Left ventricle myocardium inferior (tissue), 1 donor: ENCODE measurements at regions not wholly inside any gene's neighbourhood (a gene's known extent, or its start where the extent isn't known, plus 50 kb on each side); places are given as distances from the start of the nearest gene placed in this dataset.

Experiments
- DNase-seq: peaks from one replicate; pipeline ENCODE4 v3.0.0-alpha.2; 2020
- H3K27ac ChIP-seq: fragments of 200-600 bp; replicated peaks from 2 replicates; pipeline ENCODE4 v1.8.0; 2021
- H3K27me3 ChIP-seq: fragments of 200-600 bp; 2 replicates; pipeline ENCODE4 v1.8.0; 2021; ENCODE audit warnings: low read depth
- H3K36me3 ChIP-seq: fragments of 200-600 bp; 2 replicates; pipeline ENCODE4 v1.8.0; 2021
- H3K4me1 ChIP-seq: fragments of 200-600 bp; 2 replicates; pipeline ENCODE4 v1.8.0; 2021
- H3K4me3 ChIP-seq: fragments of 200-600 bp; 2 replicates; pipeline ENCODE4 v1.8.0; 2021; ENCODE audit warnings: mild to moderate bottlenecking, moderate library complexity
- H3K9me3 ChIP-seq: fragments of 200-600 bp; replicated peaks from 2 replicates; pipeline ENCODE4 v1.8.0; 2021
- intact Hi-C: fragments of 100-400 bp; cut with micrococcal nuclease; formaldehyde crosslinking; loops from one replicate; pipeline ENCODE4 v1.11.0; 2022
- TF ChIP-seq, protein P1 (sequence below): fragments of 200-600 bp; IDR thresholded peaks from 2 replicates; pipeline ENCODE4 v1.8.0; 2021; ENCODE audit warnings: antibody characterized with exemption, mild to moderate bottlenecking, borderline replicate concordance
- donor health status: DM: no; HTN: yes; CAD: no; lungs with severe emphysema.

GRCh38 chr14:95597784-95598211 is 62.9 kb downstream of the GLRX5 start:
- H3K27me3 ChIP-seq, result peaks cover 80% of the 10 kb centered on the region
- no peak overlapping the region for H3K27ac ChIP-seq
- TF ChIP-seq, protein P1, sequence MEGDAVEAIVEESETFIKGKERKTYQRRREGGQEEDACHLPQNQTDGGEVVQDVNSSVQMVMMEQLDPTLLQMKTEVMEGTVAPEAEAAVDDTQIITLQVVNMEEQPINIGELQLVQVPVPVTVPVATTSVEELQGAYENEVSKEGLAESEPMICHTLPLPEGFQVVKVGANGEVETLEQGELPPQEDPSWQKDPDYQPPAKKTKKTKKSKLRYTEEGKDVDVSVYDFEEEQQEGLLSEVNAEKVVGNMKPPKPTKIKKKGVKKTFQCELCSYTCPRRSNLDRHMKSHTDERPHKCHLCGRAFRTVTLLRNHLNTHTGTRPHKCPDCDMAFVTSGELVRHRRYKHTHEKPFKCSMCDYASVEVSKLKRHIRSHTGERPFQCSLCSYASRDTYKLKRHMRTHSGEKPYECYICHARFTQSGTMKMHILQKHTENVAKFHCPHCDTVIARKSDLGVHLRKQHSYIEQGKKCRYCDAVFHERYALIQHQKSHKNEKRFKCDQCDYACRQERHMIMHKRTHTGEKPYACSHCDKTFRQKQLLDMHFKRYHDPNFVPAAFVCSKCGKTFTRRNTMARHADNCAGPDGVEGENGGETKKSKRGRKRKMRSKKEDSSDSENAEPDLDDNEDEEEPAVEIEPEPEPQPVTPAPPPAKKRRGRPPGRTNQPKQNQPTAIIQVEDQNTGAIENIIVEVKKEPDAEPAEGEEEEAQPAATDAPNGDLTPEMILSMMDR, result no peak
- H3K9me3 ChIP-seq, result no peaks in the 10 kb centered on the region
- no peaks in the 10 kb centered on the region for H3K36me3 ChIP-seq
- no peak for DNase-seq
- no peak overlapping the region for H3K4me3 ChIP-seq
- intact Hi-C loops, result no loop called here
- no peaks in the 10 kb centered on the region for H3K4me1 ChIP-seq

- Histone ChIP-seq H3K36me3 (no peaks in the 10 kb centered on the region), H3K27me3 (peaks cover 97% of the 10 kb centered on the region), H3K4me1 (no peaks in the 10 kb centered on the region), H3K9me3 (peaks cover 6% of the 10 kb centered on the region), H3K4me3 (no peak overlapping the region), H3K27ac (no peak overlapping the region)
- TF ChIP-seq, protein P1, result no peak
- DNase-seq, result no peak
- intact Hi-C loops, result no loop called here
Observed at GRCh38 chr14:95601650-95602049, 66.8 kb downstream of the GLRX5 start.

DNA sequence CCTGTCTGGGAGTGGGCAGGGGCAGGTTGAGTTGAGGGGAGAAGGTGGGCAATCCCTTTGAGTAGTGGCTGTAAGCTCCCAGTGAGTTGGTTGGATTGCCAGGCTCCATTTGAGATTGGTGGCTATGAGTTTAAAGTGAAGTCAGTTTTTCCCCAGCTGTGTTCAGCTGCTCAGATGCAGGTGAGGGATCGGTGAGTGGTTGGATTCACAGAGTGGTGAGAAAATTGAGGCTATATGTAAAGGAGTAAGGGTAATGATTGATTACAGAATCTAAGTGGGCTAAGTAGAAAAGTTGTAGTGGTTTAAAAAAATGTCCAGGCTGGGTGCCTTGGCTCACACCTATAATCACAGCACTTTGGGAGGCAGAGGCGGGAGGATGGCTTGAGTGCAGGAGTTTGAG is 68.6 kb downstream of the GLRX5 start:
- H3K4me1 ChIP-seq, result no peaks in the 10 kb centered on the region
- no peak overlapping the region for H3K4me3 ChIP-seq
- H3K27ac ChIP-seq, result no peak overlapping the region
- peaks cover 6% of the 10 kb centered on the region for H3K9me3 ChIP-seq
- no peaks in the 10 kb centered on the region for H3K36me3 ChIP-seq
- no peak for DNase-seq
- H3K27me3 ChIP-seq, result peaks cover 97% of the 10 kb centered on the region
- TF ChIP-seq, protein P1, result no peak
- intact Hi-C loops, result no loop called here

DNA sequence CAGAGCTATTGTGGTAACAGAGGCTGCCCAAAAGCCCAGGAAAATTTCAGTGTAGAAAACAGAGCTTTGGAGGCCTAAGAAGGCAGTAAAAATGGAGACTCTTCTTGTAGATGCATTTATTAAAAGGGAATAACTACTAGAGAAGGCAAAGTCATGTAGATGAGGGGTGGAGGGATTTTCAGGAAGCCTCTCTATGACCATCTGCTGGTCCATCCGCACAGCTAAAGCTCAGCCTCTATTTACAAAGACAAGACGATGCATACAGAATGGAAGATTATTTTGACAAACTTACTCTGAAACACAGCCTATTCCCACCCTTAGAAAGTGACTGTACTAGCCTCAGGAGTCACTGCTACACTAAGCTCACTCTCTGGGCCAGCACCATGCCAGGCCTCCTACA is 71.4 kb downstream of the GLRX5 start:
- Histone ChIP-seq H3K4me3 (no peak overlapping the region), H3K4me1 (no peaks in the 10 kb centered on the region), H3K27me3 (peaks cover 95% of the 10 kb centered on the region), H3K9me3 (peaks cover 6% of the 10 kb centered on the region), H3K36me3 (no peaks in the 10 kb centered on the region), H3K27ac (no peak overlapping the region)
- TF ChIP-seq, protein P1, result no peak
- DNase-seq, result no peak
- intact Hi-C loops, result no loop called here

- H3K27me3 ChIP-seq, result peaks cover 99% of the 10 kb centered on the region
- no peaks in the 10 kb centered on the region for H3K36me3 ChIP-seq
- H3K4me1 ChIP-seq, result no peaks in the 10 kb centered on the region
- peaks cover 5% of the 10 kb centered on the region for H3K9me3 ChIP-seq
- no peak overlapping the region for H3K4me3 ChIP-seq
- intact Hi-C loops, result no loop called here
- no peak for DNase-seq
- TF ChIP-seq, protein P1, result no peak
- no peak overlapping the region for H3K27ac ChIP-seq
Observed at GRCh38 chr14:95608637-95609235, 73.9 kb downstream of the GLRX5 start.
